ENCODE measurements at regions not wholly inside any gene's neighbourhood (a gene's known extent, or its start where the extent isn't known, plus 50 kb on each side); places are given as distances from the start of the nearest gene placed in this dataset.

DNA sequence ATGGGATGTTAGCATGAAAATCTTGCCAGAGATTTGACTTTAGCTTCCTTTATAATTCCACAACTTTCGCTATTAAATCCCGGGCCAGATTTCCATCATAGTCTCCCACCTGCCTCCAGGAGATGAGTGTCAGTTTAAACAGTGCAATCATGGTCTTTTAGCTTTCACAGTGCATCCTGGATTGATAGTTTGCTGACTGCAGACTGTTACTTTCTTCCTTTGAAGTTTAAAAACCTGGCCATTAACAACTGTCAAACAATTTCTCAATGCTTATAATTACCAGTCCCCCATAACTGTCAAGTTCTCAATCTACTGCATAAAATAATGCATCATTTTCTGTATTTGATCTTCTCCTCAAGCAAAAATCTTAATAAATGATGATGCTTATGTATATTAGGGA lies 108.4 kb upstream of the FSTL5 start:
- TF ChIP-seq CTCF (conservative IDR thresholded peaks at IDR 0.05; ENCODE audit: low read depth, low read length): no peak
- Histone ChIP-seq H4K20me1 (ENCODE audit: insufficient read depth) (no peaks in the 10 kb centered on the region), H3K4me1 (ENCODE audit: low read depth, poor library complexity, severe bottlenecking) (peaks cover 5% of the 10 kb centered on the region), H3K27ac (no peak overlapping the region), H2AFZ (ENCODE audit: low read depth) (no peak overlapping the region), H3K27me3 (ENCODE audit: insufficient read depth, low read depth) (no peaks in the 10 kb centered on the region), H3K4me2 (no peak overlapping the region), H3K36me3 (ENCODE audit: insufficient read depth) (no peaks in the 10 kb centered on the region), H3K9ac (no peak overlapping the region), H3K4me3 (IDR thresholded peaks at IDR 0.05; ENCODE audit: insufficient read depth, low read depth, low read length) (no peak overlapping the region), H3K79me2 (ENCODE audit: insufficient read depth, low read depth) (no peaks in the 10 kb centered on the region)

DNA sequence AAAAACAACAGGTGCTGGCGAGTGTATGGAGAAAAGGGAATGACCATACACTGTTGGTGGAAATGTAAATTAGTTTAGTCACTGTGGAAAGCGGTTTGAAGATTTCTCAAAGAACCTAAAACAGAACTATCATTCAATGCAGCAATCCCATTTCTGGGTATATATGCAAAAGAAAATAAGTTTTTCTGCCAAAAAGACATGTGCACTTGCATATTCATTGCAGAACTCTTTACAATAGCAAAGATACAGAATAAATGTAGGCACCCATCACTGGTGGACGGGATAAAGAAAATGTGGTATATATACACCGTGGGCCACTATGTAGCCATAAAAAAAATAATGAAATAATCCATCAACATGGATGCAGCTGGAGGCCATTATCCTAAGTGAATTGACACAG lies 105.1 kb upstream of the FSTL5 start:
- H4K20me1 ChIP-seq (ENCODE audit: insufficient read depth): no peaks in the 10 kb centered on the region
- no peaks in the 10 kb centered on the region for H3K79me2 ChIP-seq (ENCODE audit: insufficient read depth, low read depth)
- no peak overlapping the region for H3K4me2 ChIP-seq
- H3K27me3 ChIP-seq (ENCODE audit: insufficient read depth, low read depth): no peaks in the 10 kb centered on the region
- no peaks in the 10 kb centered on the region for H3K36me3 ChIP-seq (ENCODE audit: insufficient read depth)
- H3K4me1 ChIP-seq (ENCODE audit: low read depth, poor library complexity, severe bottlenecking): no peaks in the 10 kb centered on the region
- TF ChIP-seq CTCF (conservative IDR thresholded peaks at IDR 0.05; ENCODE audit: low read depth, low read length): no peak
- H3K9ac ChIP-seq: no peak overlapping the region
- no peak overlapping the region for H2AFZ ChIP-seq (ENCODE audit: low read depth)
- H3K27ac ChIP-seq: no peak overlapping the region
- H3K4me3 ChIP-seq (IDR thresholded peaks at IDR 0.05; ENCODE audit: insufficient read depth, low read depth, low read length): no peak overlapping the region

GRCh38 chr4:162265802-162266201 lies 102.0 kb upstream of the FSTL5 start:
- H4K20me1 ChIP-seq (ENCODE audit: insufficient read depth): no peaks in the 10 kb centered on the region
- no peak overlapping the region for H3K27ac ChIP-seq
- H3K4me2 ChIP-seq: no peak overlapping the region
- H3K9ac ChIP-seq: no peak overlapping the region
- H3K4me1 ChIP-seq (ENCODE audit: low read depth, poor library complexity, severe bottlenecking): no peaks in the 10 kb centered on the region
- H3K27me3 ChIP-seq (ENCODE audit: insufficient read depth, low read depth): no peaks in the 10 kb centered on the region
- no peaks in the 10 kb centered on the region for H3K79me2 ChIP-seq (ENCODE audit: insufficient read depth, low read depth)
- no peak overlapping the region for H3K4me3 ChIP-seq (IDR thresholded peaks at IDR 0.05; ENCODE audit: insufficient read depth, low read depth, low read length)
- TF ChIP-seq CTCF (conservative IDR thresholded peaks at IDR 0.05; ENCODE audit: low read depth, low read length): no peak
- H3K36me3 ChIP-seq (ENCODE audit: insufficient read depth): no peaks in the 10 kb centered on the region
- no peak overlapping the region for H2AFZ ChIP-seq (ENCODE audit: low read depth)

GRCh38 chr4:162245051-162245450 lies 81.3 kb upstream of the FSTL5 start:
- H3K27me3 ChIP-seq (ENCODE audit: insufficient read depth, low read depth): no peaks in the 10 kb centered on the region
- H3K27ac ChIP-seq: no peak overlapping the region
- no peaks in the 10 kb centered on the region for H4K20me1 ChIP-seq (ENCODE audit: insufficient read depth)
- H3K36me3 ChIP-seq (ENCODE audit: insufficient read depth): no peaks in the 10 kb centered on the region
- H3K79me2 ChIP-seq (ENCODE audit: insufficient read depth, low read depth): no peaks in the 10 kb centered on the region
- no peak overlapping the region for H3K9ac ChIP-seq
- H3K4me1 ChIP-seq (ENCODE audit: low read depth, poor library complexity, severe bottlenecking): no peaks in the 10 kb centered on the region
- no peak overlapping the region for H2AFZ ChIP-seq (ENCODE audit: low read depth)
- H3K4me3 ChIP-seq (IDR thresholded peaks at IDR 0.05; ENCODE audit: insufficient read depth, low read depth, low read length): no peak overlapping the region
- H3K4me2 ChIP-seq: no peak overlapping the region
- TF ChIP-seq CTCF (conservative IDR thresholded peaks at IDR 0.05; ENCODE audit: low read depth, low read length): no peak

GRCh38 chr4:162241857-162242256 lies 78.1 kb upstream of the FSTL5 start:
- Histone ChIP-seq H3K9ac (no peak overlapping the region), H3K27ac (no peak overlapping the region), H3K4me3 (IDR thresholded peaks at IDR 0.05; ENCODE audit: insufficient read depth, low read depth, low read length) (no peak overlapping the region), H4K20me1 (ENCODE audit: insufficient read depth) (no peaks in the 10 kb centered on the region), H3K79me2 (ENCODE audit: insufficient read depth, low read depth) (no peaks in the 10 kb centered on the region), H3K36me3 (ENCODE audit: insufficient read depth) (no peaks in the 10 kb centered on the region), H3K27me3 (ENCODE audit: insufficient read depth, low read depth) (no peaks in the 10 kb centered on the region), H3K4me1 (ENCODE audit: low read depth, poor library complexity, severe bottlenecking) (no peaks in the 10 kb centered on the region), H3K4me2 (no peak overlapping the region), H2AFZ (ENCODE audit: low read depth) (no peak overlapping the region)
- no peak for TF ChIP-seq CTCF (conservative IDR thresholded peaks at IDR 0.05; ENCODE audit: low read depth, low read length)
